Heart left ventricle (tissue), 16 donors: ENCODE measurements at regions not wholly inside any gene's neighbourhood (a gene's known extent, or its start where the extent isn't known, plus 50 kb on each side); places are given as distances from the start of the nearest gene placed in this dataset.
A peak's percentile ranks its signal among the peaks of the same experiment; 100 is the strongest.
"Not testable (repeated sequence)": the region's sequence is repeated elsewhere in the genome, so short reads cannot be mapped to it uniquely, and the experiment has no call there.

Experiments used
- ATAC-seq, 4 donors: fragments of 200-7000 bp; cut with Tn5 transposase; one replicate each; pipeline ENCODE4 v1.9.1; 2020 to 2022; ENCODE audit warnings: moderate library complexity in 4 of 4, mild to moderate bottlenecking in 3 of 4, moderate number of reproducible peaks in 1 of 4
- DNase-seq, 5 donors: peaks; one replicate each; pipeline ENCODE4 v3.0.0-alpha.2; 2020
- H3K27ac ChIP-seq, 12 donors: fragments of 200-600 bp; sonication (generic) in 4 of 12; one replicate each; pipeline versions ENCODE4 v1.5.0 to v1.8.0; 2016 to 2022; ENCODE audit warnings: mild to moderate bottlenecking in 2 of 12
- H3K27me3 ChIP-seq, 9 donors: fragments of 200-600 bp; sonication (generic) in 2 of 9; one replicate each; pipeline versions ENCODE4 v1.5.1 to v1.8.0; 2016 to 2022; ENCODE audit warnings: mild to moderate bottlenecking in 3 of 9
- H3K36me3 ChIP-seq, 9 donors: fragments of 200-600 bp; sonication (generic) in 2 of 9; one replicate each; pipeline versions ENCODE4 v1.5.0 to v1.8.0; 2018 to 2022; ENCODE audit warnings: mild to moderate bottlenecking in 2 of 9
- H3K4me1 ChIP-seq, 12 donors: fragments of 200-600 bp; sonication (generic) in 4 of 12; one replicate each; pipeline versions ENCODE4 v1.5.0 to v1.8.0; 2016 to 2022; ENCODE audit warnings: mild to moderate bottlenecking in 3 of 12
- H3K4me3 ChIP-seq, 12 donors: fragments of 200-600 bp; sonication (generic) in 4 of 12; one replicate each; pipeline versions ENCODE4 v1.5.0 to v1.8.0; 2017 to 2022; ENCODE audit warnings: mild to moderate bottlenecking in 9 of 12, moderate library complexity in 4 of 12
- H3K9me3 ChIP-seq, 12 donors: fragments of 200-600 bp; sonication (generic) in 4 of 12; one replicate each; pipeline versions ENCODE4 v1.5.0 to v1.8.0; 2016 to 2022; ENCODE audit warnings: mild to moderate bottlenecking in 1 of 12
- POLR2A ChIP-seq, 2 donors: fragments of 450-650 bp; IDR thresholded peaks; one replicate each; pipeline ENCODE4 v1.6.1; 2017; ENCODE audit warnings: antibody characterized with exemption in 2 of 2, mild to moderate bottlenecking in 2 of 2, moderate library complexity in 2 of 2
- WGBS, 4 donors: extraction: QIAGEN DNeasy Blood & Tissue Kit in 2 of 4; methylation state at CpG; one replicate each; pipeline versions ENCODE4 v1.1.5 to v1.1.7; 2013 to 2018; 5-methylcytosine and 5-hydroxymethylcytosine counted together
- intact Hi-C, 10 donors: fragments of 100-400 bp; cut with DNase I; formaldehyde crosslinking; loops; one replicate each; pipeline versions ENCODE4 v1.11.1 to v1.14.2; 2022
- TF ChIP-seq, protein P1 (sequence below), 12 donors: fragments of 200-600 bp; sonication (generic) in 4 of 12; IDR thresholded peaks; one replicate each; pipeline versions ENCODE4 v1.5.0 to v1.8.0; 2018 to 2022; ENCODE audit warnings: antibody characterized with exemption in 12 of 12, mild to moderate bottlenecking in 5 of 12
- donor health status: ischemic (EF 13 %, LVEDD 7.1; RV severe dilation, severe dysfunction).
- donor health status: healthy with polysubstance abuse.
- donor health status: DM: no; HTN: yes; CAD: no.
- donor health status: DM: no; HTN: no; CAD: no.
- donor health status: ischemic (EF 25% LVEDD 6.9; RV normal size, moderate dysfunction).
- donor health status: ischemic (EF 25% LVEDD 5.7; RV mildly dilated, moderate dysfunction).
- donor health status: healthy.
- donor health status: DM: yes; HTN: yes; CAD: no.
- donor health status: ischemic (EF 35%, LVEDD 5.7; RV mildly dilated, moderate dysfunction).
- donor health status: nonischemic (EF 11% LVEDD 7.7; RV severe dilation, severe dysfunction).
- donor health status: DM: yes; HTN: yes; CAD: no.
- donor health status: PGD.
- donor health status: ischemic (EF 29% LVEDD 5.4; RV normal size, mild dysfunction).
- donor health status: nonischemic (EF 23%, LVEDD 6.1; RV moderate dilation, normal function).

DNA sequence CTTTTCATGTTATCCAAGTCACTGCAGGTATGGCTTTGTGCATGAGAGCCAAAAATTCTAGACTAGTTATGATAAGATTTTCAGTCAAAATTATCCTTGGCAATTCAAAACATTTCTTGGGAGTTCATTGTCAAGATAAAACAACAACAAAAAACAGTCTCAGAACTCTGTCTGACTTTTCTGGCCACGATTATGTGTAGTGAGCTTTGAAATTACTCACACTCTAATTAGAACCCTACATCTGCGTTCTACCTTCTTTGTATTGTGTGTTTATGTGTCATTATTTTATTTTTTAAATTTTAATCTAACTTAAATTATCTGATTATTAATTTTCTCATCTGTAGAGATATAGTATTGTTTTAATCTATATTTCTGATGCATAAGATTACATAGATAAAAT lies 459.2 kb downstream of the FRK start:
- DNase-seq (no peak), ATAC-seq (no peak)
- Histone ChIP-seq H3K27ac (peak overlapping the region in 4 of 12 donors; percentile 16 to 69 (median 26)), H3K9me3 (peaks cover 0 to 15% (median 0%) of the 10 kb centered on the region in 12 donors), H3K27me3 (no peaks in the 10 kb centered on the region), H3K4me1 (no peaks in the 10 kb centered on the region), H3K36me3 (no peaks in the 10 kb centered on the region), H3K4me3 (no peak overlapping the region)
- intact Hi-C loops: no loop called here
- 29 to 48% (median 35%) methylated on average over 2 of the region's 2 CpGs for WGBS, 4 donors
- TF ChIP-seq, protein P1, sequence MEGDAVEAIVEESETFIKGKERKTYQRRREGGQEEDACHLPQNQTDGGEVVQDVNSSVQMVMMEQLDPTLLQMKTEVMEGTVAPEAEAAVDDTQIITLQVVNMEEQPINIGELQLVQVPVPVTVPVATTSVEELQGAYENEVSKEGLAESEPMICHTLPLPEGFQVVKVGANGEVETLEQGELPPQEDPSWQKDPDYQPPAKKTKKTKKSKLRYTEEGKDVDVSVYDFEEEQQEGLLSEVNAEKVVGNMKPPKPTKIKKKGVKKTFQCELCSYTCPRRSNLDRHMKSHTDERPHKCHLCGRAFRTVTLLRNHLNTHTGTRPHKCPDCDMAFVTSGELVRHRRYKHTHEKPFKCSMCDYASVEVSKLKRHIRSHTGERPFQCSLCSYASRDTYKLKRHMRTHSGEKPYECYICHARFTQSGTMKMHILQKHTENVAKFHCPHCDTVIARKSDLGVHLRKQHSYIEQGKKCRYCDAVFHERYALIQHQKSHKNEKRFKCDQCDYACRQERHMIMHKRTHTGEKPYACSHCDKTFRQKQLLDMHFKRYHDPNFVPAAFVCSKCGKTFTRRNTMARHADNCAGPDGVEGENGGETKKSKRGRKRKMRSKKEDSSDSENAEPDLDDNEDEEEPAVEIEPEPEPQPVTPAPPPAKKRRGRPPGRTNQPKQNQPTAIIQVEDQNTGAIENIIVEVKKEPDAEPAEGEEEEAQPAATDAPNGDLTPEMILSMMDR (IDR thresholded peaks at IDR 0.05): no peak
- TF ChIP-seq POLR2A (IDR thresholded peaks at IDR 0.05): no peak

DNA sequence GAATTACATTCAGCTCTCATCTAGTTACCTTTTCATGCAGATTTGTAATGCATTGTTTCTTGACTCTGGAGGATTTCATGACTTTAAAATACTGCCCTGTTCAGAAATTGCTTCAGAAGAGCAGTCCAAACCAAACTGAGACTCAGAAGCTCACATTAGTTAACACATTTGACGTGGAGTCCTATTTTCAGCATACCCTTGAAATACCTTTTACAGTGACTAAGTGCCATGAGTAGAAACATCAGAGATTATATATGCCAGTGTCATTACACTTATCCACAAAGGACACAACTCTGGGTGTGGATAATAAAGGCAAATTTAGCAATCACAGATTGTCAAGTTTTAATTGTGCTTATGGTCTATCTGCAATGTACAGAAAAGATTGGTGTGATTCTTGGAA lies 459.6 kb downstream of the FRK start:
- H3K4me1 ChIP-seq: no peaks in the 10 kb centered on the region
- H3K36me3 ChIP-seq: no peaks in the 10 kb centered on the region
- TF ChIP-seq POLR2A (IDR thresholded peaks at IDR 0.05): no peak
- TF ChIP-seq, protein P1 (IDR thresholded peaks at IDR 0.05): no peak
- peak; percentile 85 to 96 (median 92) for ATAC-seq
- DNase-seq: no peak
- intact Hi-C loops: no loop called here
- no peak overlapping the region for H3K4me3 ChIP-seq
- H3K9me3 ChIP-seq: peaks cover 0 to 19% (median 0%) of the 10 kb centered on the region in 12 donors
- no peaks in the 10 kb centered on the region for H3K27me3 ChIP-seq
- H3K27ac ChIP-seq: peak overlapping the region in 6 of 12 donors; percentile 12 to 69 (median 26)
- 26 to 43% (median 38%) methylated on average over 1 of the region's 1 CpG for WGBS, 4 donors

- no peak for ATAC-seq
- 58 to 78% (median 68%) methylated on average over 1 of the region's 1 CpG for WGBS, 4 donors
Observed at GRCh38 chr6:115594891-115595290, 465.8 kb downstream of the FRK start.

DNA sequence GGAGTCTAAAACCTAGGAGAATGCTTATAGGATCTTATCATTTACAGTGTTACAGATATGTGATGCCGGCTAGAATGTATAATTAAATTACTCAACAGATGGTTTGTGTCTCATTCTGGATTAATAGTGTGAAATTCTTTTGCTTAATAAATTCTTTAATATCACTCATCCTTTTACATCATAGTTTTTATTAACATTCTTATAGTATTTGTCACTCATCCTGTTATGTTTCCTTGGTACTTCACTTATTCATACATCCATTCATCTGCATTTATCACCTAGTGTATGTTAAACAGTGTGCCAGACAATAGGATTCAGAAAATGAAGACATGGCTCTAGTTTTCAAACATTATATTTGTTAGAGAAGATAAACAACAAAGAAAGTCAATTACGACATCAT lies 468.7 kb downstream of the FRK start:
- H3K27me3 ChIP-seq: no peaks in the 10 kb centered on the region
- peaks cover 0 to 3% (median 0%) of the 10 kb centered on the region in 12 donors for H3K4me1 ChIP-seq
- H3K4me3 ChIP-seq: no peak overlapping the region
- no peak for DNase-seq
- no peak for ATAC-seq
- 45 to 57% (median 52%) methylated on average over 2 of the region's 2 CpGs for WGBS, 4 donors
- TF ChIP-seq POLR2A (IDR thresholded peaks at IDR 0.05): no peak
- TF ChIP-seq, protein P1 (IDR thresholded peaks at IDR 0.05): no peak
- no peaks in the 10 kb centered on the region for H3K36me3 ChIP-seq
- peaks cover 0 to 12% (median 0%) of the 10 kb centered on the region in 12 donors for H3K9me3 ChIP-seq
- intact Hi-C loops: no loop called here
- no peak overlapping the region for H3K27ac ChIP-seq

More at GRCh38 chr6:115594891-115595290, 465.8 kb downstream of the FRK start:
- Histone ChIP-seq H3K36me3 (no peaks in the 10 kb centered on the region), H3K4me1 (peaks cover 0 to 3% (median 0%) of the 10 kb centered on the region in 12 donors), H3K27me3 (no peaks in the 10 kb centered on the region), H3K4me3 (no peak overlapping the region), H3K27ac (no peak overlapping the region), H3K9me3 (peaks cover 0 to 24% (median 2%) of the 10 kb centered on the region in 12 donors)
- DNase-seq: no peak
- intact Hi-C loops: no loop called here
- TF ChIP-seq, protein P1 (IDR thresholded peaks at IDR 0.05): no peak
- TF ChIP-seq POLR2A (IDR thresholded peaks at IDR 0.05): no peak

DNA sequence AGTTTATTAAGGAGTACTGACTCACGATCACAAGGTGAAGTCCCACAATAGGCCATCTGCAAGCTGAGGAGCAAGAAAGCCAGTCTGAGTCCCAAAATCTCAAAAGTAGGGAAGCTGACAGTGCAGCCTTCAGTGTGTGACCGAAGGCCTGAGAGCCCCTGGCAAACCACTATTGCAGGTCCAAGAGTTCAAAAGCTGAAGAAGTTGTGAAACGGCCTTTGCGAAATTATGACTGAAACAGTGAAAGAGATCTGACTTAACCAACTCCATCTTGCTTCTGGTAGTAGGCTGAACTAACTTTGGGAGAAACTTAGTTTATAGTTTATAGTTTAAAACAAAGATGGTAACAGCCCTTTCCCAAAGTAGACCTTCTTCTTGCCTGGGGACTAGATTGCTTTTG lies 471.6 kb downstream of the FRK start:
- intact Hi-C loops, H3K4me1 ChIP-seq, H3K27ac ChIP-seq, H3K9me3 ChIP-seq, DNase-seq, H3K27me3 ChIP-seq, H3K4me3 ChIP-seq, H3K36me3 ChIP-seq, ATAC-seq: not testable (repeated sequence)
- WGBS, 4 donors: 84 to 89% (median 87%) methylated on average over 4 of the region's 4 CpGs
